CD14-positive monocyte (primary cell): ENCODE measurements at regions not wholly inside any gene's neighbourhood (a gene's known extent, or its start where the extent isn't known, plus 50 kb on each side); places are given as distances from the start of the nearest gene placed in this dataset.

ENCODE experiments used
- DNase-seq, 3 donors: peaks; one replicate each; pipeline ENCODE4 v3.0.0-alpha.2; 2011 to 2022
- H2AFZ ChIP-seq: 2 replicates; pipeline ENCODE4 v1.6.0; 2012; ENCODE audit warnings: mild to moderate bottlenecking, low read depth, low read length, inconsistent platforms; ENCODE audit not compliant: insufficient read depth, poor library complexity, severe bottlenecking
- H3K27ac ChIP-seq, 2 donors: 1 replicate in 1 of 2; 2 replicates in 1 of 2; pipeline ENCODE4 v1.5.1; 2012 to 2013; ENCODE audit warnings: low read length in 2 of 2, control low read depth in 1 of 2, inconsistent platforms in 1 of 2, low read depth in 1 of 2, mild to moderate bottlenecking in 1 of 2
- H3K27me3 ChIP-seq, 2 donors: one replicate each; pipeline versions ENCODE4 v1.6.0 to v1.6.1; 2011 to 2013; ENCODE audit warnings: low read length in 2 of 2; ENCODE audit not compliant: control insufficient read depth in 2 of 2, insufficient read depth in 2 of 2
- H3K36me3 ChIP-seq, 2 donors: replicated peaks in 1 of 2; 1 replicate in 1 of 2; 2 replicates in 1 of 2; pipeline versions ENCODE4 v1.5.1 to v1.6.1; 2012 to 2013; ENCODE audit warnings: low read length in 2 of 2, control low read depth in 1 of 2, inconsistent platforms in 1 of 2, mild to moderate bottlenecking in 1 of 2; ENCODE audit not compliant: insufficient read depth in 2 of 2, control insufficient read depth in 1 of 2
- H3K4me1 ChIP-seq, 2 donors: 1 replicate in 1 of 2; 2 replicates in 1 of 2; pipeline versions ENCODE4 v1.5.1 to v1.6.1; 2012 to 2013; ENCODE audit warnings: low read length in 2 of 2, control low read depth in 1 of 2, inconsistent platforms in 1 of 2, mild to moderate bottlenecking in 1 of 2, moderate library complexity in 1 of 2; ENCODE audit not compliant: insufficient read depth in 2 of 2, control insufficient read depth in 1 of 2
- H3K4me2 ChIP-seq: replicated peaks from 2 replicates; pipeline ENCODE3; 2012; ENCODE audit warnings: low read length, moderate library complexity, mild to moderate bottlenecking; ENCODE audit not compliant: poor library complexity, severe bottlenecking; ENCODE audit errors: extremely low read depth
- H3K4me3 ChIP-seq, 3 experiments: fragments of 200-600 bp in 1 of 3; sonication (generic) in 1 of 3; replicated peaks in 1 of 3; 1 replicate in 2 of 3; 2 replicates in 1 of 3; pipeline ENCODE4 v1.5.1; 2011 to 2013; ENCODE audit warnings: low read length in 3 of 3, mild to moderate bottlenecking in 3 of 3, control low read depth in 2 of 3, low read depth in 2 of 3, inconsistent platforms in 1 of 3, moderate library complexity in 1 of 3
- H3K79me2 ChIP-seq: 2 replicates; pipeline ENCODE4 v1.6.0; 2012; ENCODE audit warnings: mild to moderate bottlenecking, control low read depth, inconsistent platforms, low read length, moderate library complexity; ENCODE audit not compliant: insufficient read depth
- H3K9ac ChIP-seq: 2 replicates; pipeline ENCODE4 v1.6.0; 2017; ENCODE audit warnings: low read length, mild to moderate bottlenecking; ENCODE audit not compliant: insufficient read depth, poor library complexity, severe bottlenecking
- H3K9me3 ChIP-seq, 2 donors: replicated peaks in 1 of 2; 1 replicate in 1 of 2; 2 replicates in 1 of 2; pipeline versions ENCODE4 v1.5.1 to v1.6.1; 2012 to 2013; ENCODE audit warnings: low read length in 2 of 2, control low read depth in 1 of 2; ENCODE audit not compliant: control insufficient read depth in 1 of 2, insufficient read depth in 1 of 2
- H4K20me1 ChIP-seq: 2 replicates; pipeline ENCODE4 v1.6.0; 2012; ENCODE audit warnings: mild to moderate bottlenecking, low read length, control low read depth, moderate library complexity; ENCODE audit not compliant: insufficient read depth
- H3K27ac Mint-ChIP-seq, 7 donors: one replicate each; pipeline ENCODE4 v1.8.0; 2020; ENCODE audit warnings: mild to moderate bottlenecking in 7 of 7, mixed read lengths in 7 of 7, moderate library complexity in 6 of 7, inconsistent platforms in 2 of 7
- H3K27me3 Mint-ChIP-seq, 3 donors: one replicate each; pipeline ENCODE4 v1.8.0; 2021 to 2022; ENCODE audit warnings: low read depth in 3 of 3, mild to moderate bottlenecking in 3 of 3, mixed read lengths in 3 of 3, moderate library complexity in 3 of 3, inconsistent platforms in 1 of 3
- H3K36me3 Mint-ChIP-seq, 2 donors: one replicate each; pipeline ENCODE4 v1.8.0; 2020; ENCODE audit warnings: mixed read lengths in 2 of 2, inconsistent platforms in 1 of 2, mild to moderate bottlenecking in 1 of 2
- H3K4me1 Mint-ChIP-seq: one replicate; pipeline ENCODE4 v1.8.0; 2020; ENCODE audit warnings: mild to moderate bottlenecking, mixed read lengths
- H3K4me3 Mint-ChIP-seq, 2 donors: one replicate each; pipeline ENCODE4 v1.8.0; 2020; ENCODE audit warnings: mild to moderate bottlenecking in 2 of 2, mixed read lengths in 2 of 2, moderate library complexity in 1 of 2
- H3K9me3 Mint-ChIP-seq, 7 donors: one replicate each; pipeline ENCODE4 v1.8.0; 2020 to 2022; ENCODE audit warnings: mixed read lengths in 7 of 7, mild to moderate bottlenecking in 6 of 7, moderate library complexity in 6 of 7, inconsistent platforms in 2 of 7
- WGBS: methylation state at CpG from one replicate; pipeline ENCODE4 v1.1.5; 2013; ENCODE audit warnings: missing lambda C conversion rate; ENCODE audit not compliant: insufficient coverage; 5-methylcytosine and 5-hydroxymethylcytosine counted together
- intact Hi-C, 2 donors: fragments of 100-400 bp; cut with micrococcal nuclease; formaldehyde crosslinking; loops; one replicate each; pipeline versions ENCODE4 v1.15.0 to v1.15.1; 2023
- TF ChIP-seq, protein P1 (sequence below): fragments of 200-600 bp; IDR thresholded peaks from one replicate; pipeline ENCODE4 v1.8.0; 2022; ENCODE audit warnings: antibody characterized with exemption, mild to moderate bottlenecking

DNA sequence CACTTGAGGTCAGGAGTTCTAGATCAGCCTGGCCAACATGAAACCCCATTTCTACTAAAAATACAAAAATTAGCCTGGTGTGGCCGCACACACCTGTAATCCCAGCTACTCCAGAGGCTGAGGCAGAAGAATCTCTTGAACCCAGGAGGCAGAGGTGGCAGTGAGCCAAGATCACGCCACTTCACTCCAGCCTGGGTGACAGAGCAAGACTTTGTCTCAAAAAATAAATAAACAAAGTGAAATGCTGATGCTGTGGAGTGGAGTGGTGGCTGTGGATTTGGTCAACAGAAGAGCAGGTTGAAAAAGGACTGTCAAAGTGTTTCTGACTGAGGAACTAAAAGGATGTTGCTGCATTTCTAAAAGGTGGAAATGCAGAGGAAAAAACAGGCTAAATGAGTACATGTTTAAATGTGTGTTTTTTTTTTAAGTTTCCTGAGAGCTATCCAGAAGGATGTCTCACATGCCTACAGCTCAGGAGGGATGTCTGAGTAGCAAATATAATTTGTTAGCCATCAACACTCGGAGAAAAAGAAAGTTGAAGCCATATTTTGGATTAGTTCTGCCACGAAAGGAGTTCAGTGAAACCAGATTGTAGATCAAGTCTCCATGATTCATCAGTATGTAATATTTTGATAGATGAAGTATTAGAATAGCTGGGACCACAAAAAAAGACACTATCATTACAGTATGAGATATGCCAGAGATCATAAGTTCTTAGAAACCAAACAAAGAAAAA lies 621.1 kb upstream of the ADGRB3 start:
- Mint-ChIP-seq H3K9me3 (peaks cover 0 to 8% (median 2%) of the 10 kb centered on the region in 7 donors), H3K36me3 (no peaks in the 10 kb centered on the region), H3K27ac (peak overlapping the region in 1 of 7 donors; percentile 38), H3K4me1 (no peaks in the 10 kb centered on the region), H3K4me3 (no peak overlapping the region), H3K27me3 (no peaks in the 10 kb centered on the region)
- WGBS = 87% methylated on average over 2 of the region's 4 CpGs
- intact Hi-C loops = no loop called here
- TF ChIP-seq, protein P1, sequence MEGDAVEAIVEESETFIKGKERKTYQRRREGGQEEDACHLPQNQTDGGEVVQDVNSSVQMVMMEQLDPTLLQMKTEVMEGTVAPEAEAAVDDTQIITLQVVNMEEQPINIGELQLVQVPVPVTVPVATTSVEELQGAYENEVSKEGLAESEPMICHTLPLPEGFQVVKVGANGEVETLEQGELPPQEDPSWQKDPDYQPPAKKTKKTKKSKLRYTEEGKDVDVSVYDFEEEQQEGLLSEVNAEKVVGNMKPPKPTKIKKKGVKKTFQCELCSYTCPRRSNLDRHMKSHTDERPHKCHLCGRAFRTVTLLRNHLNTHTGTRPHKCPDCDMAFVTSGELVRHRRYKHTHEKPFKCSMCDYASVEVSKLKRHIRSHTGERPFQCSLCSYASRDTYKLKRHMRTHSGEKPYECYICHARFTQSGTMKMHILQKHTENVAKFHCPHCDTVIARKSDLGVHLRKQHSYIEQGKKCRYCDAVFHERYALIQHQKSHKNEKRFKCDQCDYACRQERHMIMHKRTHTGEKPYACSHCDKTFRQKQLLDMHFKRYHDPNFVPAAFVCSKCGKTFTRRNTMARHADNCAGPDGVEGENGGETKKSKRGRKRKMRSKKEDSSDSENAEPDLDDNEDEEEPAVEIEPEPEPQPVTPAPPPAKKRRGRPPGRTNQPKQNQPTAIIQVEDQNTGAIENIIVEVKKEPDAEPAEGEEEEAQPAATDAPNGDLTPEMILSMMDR = no peak
- no peak overlapping the region for H3K4me2 ChIP-seq
- peaks cover 0 to 7% of the 10 kb centered on the region in 2 donors for H3K9me3 ChIP-seq
- H2AFZ ChIP-seq = no peak overlapping the region
- H3K4me1 ChIP-seq = no peaks in the 10 kb centered on the region
- H3K4me3 ChIP-seq = no peak overlapping the region
- H3K36me3 ChIP-seq = no peaks in the 10 kb centered on the region
- H3K79me2 ChIP-seq = no peaks in the 10 kb centered on the region
- H3K9ac ChIP-seq = no peak overlapping the region
- no peak overlapping the region for H3K27ac ChIP-seq
- DNase-seq = no peak
- H3K27me3 ChIP-seq = no peaks in the 10 kb centered on the region
- H4K20me1 ChIP-seq = no peaks in the 10 kb centered on the region

DNA sequence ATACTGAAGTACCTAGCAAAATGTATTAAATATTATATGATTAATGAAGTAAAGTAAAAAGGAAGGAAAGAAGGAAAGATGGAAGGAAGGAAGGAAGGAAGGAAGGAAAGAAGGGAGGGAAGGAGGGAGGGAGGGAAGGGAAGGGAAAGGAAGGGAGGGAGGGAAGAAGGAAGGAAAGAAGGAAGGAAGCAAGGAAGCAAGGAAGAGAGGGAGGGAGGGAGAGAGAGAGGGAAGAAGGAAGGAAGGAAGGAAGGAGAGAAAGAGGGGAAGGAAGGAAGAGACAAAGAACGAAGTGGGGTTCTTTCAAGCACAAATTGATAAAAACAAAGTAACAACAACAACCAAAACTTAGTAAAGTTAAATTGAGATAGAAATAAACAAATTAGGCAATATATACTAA lies 622.3 kb upstream of the ADGRB3 start:
- Mint-ChIP-seq H3K27ac (no peak overlapping the region), H3K9me3 (peaks cover 0 to 8% (median 2%) of the 10 kb centered on the region in 7 donors), H3K36me3 (no peaks in the 10 kb centered on the region), H3K4me3 (no peak overlapping the region), H3K4me1 (no peaks in the 10 kb centered on the region), H3K27me3 (no peaks in the 10 kb centered on the region)
- Histone ChIP-seq H4K20me1 (no peaks in the 10 kb centered on the region), H3K4me1 (no peaks in the 10 kb centered on the region), H3K9me3 (peaks cover 4 to 7% of the 10 kb centered on the region in 2 donors), H3K9ac (no peak overlapping the region), H3K27me3 (no peaks in the 10 kb centered on the region), H3K79me2 (no peaks in the 10 kb centered on the region), H3K27ac (no peak overlapping the region), H3K36me3 (no peaks in the 10 kb centered on the region), H3K4me3 (no peak overlapping the region), H2AFZ (no peak overlapping the region), H3K4me2 (no peak overlapping the region)
- TF ChIP-seq, protein P1 = no peak
- no peak for DNase-seq
- intact Hi-C loops = no loop called here
- no CpG with 5 or more reads among the region's 1 CpG for WGBS
